Mucosa of descending colon (tissue), 3 donors: ENCODE measurements at regions not wholly inside any gene's neighbourhood (a gene's known extent, or its start where the extent isn't known, plus 50 kb on each side); places are given as distances from the start of the nearest gene placed in this dataset.
"Not testable (repeated sequence)": the region's sequence is repeated elsewhere in the genome, so short reads cannot be mapped to it uniquely, and the experiment has no call there.

Experiments used
- ATAC-seq: fragments of 200-7000 bp; cut with Tn5 transposase; one replicate; pipeline ENCODE4 v1.9.1; 2020; ENCODE audit warnings: mild to moderate bottlenecking, moderate library complexity
- DNase-seq, 3 donors: peaks; one replicate each; pipeline ENCODE4 v3.0.0-alpha.2; 2020
- H3K36me3 ChIP-seq: fragments of 200-600 bp; one replicate; pipeline ENCODE4 v1.8.0; 2021; ENCODE audit warnings: low read depth, mild to moderate bottlenecking
- H3K4me1 ChIP-seq: fragments of 200-600 bp; one replicate; pipeline ENCODE4 v1.8.0; 2021; ENCODE audit warnings: low read depth, mild to moderate bottlenecking
- H3K4me3 ChIP-seq: fragments of 200-600 bp; one replicate; pipeline ENCODE4 v1.8.0; 2021; ENCODE audit warnings: mild to moderate bottlenecking
- H3K9me3 ChIP-seq: fragments of 200-600 bp; one replicate; pipeline ENCODE4 v1.8.0; 2021; ENCODE audit warnings: mild to moderate bottlenecking
- intact Hi-C, 2 donors: fragments of 100-400 bp; cut with DNase I in 1 of 2; cut with micrococcal nuclease in 1 of 2; formaldehyde crosslinking; loops; one replicate each; pipeline versions ENCODE4 v1.11.0 to v1.11.1; 2022; cut with DNase I, micrococcal nuclease
- TF ChIP-seq, protein P1 (sequence below): fragments of 200-600 bp; IDR thresholded peaks from one replicate; pipeline ENCODE4 v1.8.0; 2022; ENCODE audit warnings: antibody characterized with exemption, mild to moderate bottlenecking
- donor health status: DM: no; HTN: no; CAD: no; lungs with moderate emphysema.
- donor health status: DM: no; HTN: no; CAD: no.
- donor health status: DM: no; HTN: yes; CAD: no.

DNA sequence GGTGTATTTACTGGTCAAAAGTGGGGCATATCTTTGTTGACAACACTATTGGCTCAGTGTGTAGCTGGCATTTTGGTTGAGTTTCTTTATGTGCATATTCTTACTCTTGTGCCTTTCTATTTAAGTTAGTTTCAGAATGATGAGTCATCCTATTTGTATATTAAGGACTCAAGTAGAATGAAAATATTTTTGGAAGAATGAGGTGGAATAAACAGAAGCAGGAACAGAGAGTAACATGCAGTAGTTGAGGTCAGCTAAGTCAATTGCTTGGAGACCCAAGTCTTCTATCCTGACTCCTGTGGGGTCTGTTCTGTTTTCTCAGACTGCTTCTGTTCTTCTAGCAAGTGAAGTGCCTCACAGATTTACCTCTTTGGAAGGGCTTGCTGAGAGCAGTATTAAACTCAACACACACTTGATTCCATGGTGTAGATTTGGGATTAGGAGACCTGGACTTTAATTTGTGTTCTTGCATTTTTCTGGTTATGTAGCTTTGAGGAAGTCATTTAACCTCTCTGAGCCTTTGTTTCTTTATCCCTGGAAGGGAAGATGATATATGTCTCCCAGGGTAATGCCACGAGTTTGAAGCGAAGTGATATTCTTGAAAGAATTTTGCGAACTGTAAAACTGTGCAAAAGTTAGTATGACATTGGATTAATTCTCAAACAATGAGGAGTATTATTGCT, 324.3 kb downstream of the QKI start:
- Histone ChIP-seq H3K4me3 (no peak overlapping the region), H3K4me1 (no peaks in the 10 kb centered on the region), H3K36me3 (no peaks in the 10 kb centered on the region), H3K9me3 (no peaks in the 10 kb centered on the region)
- intact Hi-C loops = no loop called here
- no peak for DNase-seq
- ATAC-seq = no peak
- TF ChIP-seq, protein P1, sequence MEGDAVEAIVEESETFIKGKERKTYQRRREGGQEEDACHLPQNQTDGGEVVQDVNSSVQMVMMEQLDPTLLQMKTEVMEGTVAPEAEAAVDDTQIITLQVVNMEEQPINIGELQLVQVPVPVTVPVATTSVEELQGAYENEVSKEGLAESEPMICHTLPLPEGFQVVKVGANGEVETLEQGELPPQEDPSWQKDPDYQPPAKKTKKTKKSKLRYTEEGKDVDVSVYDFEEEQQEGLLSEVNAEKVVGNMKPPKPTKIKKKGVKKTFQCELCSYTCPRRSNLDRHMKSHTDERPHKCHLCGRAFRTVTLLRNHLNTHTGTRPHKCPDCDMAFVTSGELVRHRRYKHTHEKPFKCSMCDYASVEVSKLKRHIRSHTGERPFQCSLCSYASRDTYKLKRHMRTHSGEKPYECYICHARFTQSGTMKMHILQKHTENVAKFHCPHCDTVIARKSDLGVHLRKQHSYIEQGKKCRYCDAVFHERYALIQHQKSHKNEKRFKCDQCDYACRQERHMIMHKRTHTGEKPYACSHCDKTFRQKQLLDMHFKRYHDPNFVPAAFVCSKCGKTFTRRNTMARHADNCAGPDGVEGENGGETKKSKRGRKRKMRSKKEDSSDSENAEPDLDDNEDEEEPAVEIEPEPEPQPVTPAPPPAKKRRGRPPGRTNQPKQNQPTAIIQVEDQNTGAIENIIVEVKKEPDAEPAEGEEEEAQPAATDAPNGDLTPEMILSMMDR = no peak

DNA sequence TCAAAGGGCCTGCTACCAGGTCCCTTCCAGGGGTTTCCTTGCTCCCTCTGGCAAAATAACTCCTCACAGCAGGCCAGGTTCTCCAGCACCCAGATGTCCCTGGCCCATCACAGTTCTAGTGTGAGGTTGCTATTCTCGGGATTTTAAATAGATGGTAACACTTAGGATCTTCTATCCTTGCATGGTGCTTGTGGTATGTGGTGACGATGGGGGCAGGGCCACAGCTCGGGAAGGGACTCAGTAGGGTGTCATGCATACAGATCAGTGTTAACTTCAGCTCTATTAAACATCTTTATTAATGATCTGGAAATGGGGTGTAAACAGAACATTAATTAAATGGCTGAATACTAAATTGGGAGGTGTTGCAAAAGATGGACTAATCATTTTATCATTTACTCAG, 323.8 kb downstream of the QKI start:
- Histone ChIP-seq H3K4me1 (no peaks in the 10 kb centered on the region), H3K4me3 (no peak overlapping the region), H3K36me3 (no peaks in the 10 kb centered on the region), H3K9me3 (no peaks in the 10 kb centered on the region)
- ATAC-seq (no peak), DNase-seq (no peak)
- TF ChIP-seq, protein P1 = no peak
- intact Hi-C loops = no loop called here

- Histone ChIP-seq H3K9me3 (no peaks in the 10 kb centered on the region), H3K4me3 (no peak overlapping the region), H3K36me3 (no peaks in the 10 kb centered on the region), H3K4me1 (no peaks in the 10 kb centered on the region)
- TF ChIP-seq, protein P1 = no peak
- intact Hi-C loops = no loop called here
- ATAC-seq = no peak
- DNase-seq = no peak
Measured at GRCh38 chr6:163735076-163735475, 320.6 kb downstream of the QKI start.

- no peaks in the 10 kb centered on the region for H3K36me3 ChIP-seq
- no peak overlapping the region for H3K4me3 ChIP-seq
- intact Hi-C loops = no loop called here
- ATAC-seq (no peak), DNase-seq (no peak)
- no peaks in the 10 kb centered on the region for H3K9me3 ChIP-seq
- TF ChIP-seq, protein P1 = no peak
- H3K4me1 ChIP-seq = no peaks in the 10 kb centered on the region
Measured at GRCh38 chr6:163733061-163733460, 318.5 kb downstream of the QKI start.

DNA sequence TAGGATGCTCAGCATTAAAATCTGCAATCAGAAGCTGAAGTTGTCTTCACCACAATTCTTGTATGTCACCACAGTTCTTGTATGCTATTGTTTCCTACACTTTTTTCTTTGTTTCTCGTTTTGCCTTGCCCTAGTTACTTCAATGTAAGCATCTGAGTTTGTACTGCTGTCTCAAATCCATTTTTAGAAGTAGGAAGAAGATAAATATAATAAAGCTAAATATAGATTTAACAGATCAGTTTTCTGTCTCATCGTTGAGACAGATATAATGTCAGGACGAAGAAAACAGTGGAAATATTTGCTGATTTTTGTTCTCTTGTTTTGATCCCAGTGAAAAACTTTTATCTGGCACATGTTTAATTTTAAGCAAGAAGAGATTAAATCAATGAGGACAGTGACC, 318.0 kb downstream of the QKI start:
- DNase-seq (no peak), ATAC-seq (no peak)
- no peaks in the 10 kb centered on the region for H3K4me1 ChIP-seq
- H3K36me3 ChIP-seq = no peaks in the 10 kb centered on the region
- intact Hi-C loops = no loop called here
- no peak overlapping the region for H3K4me3 ChIP-seq
- TF ChIP-seq, protein P1 = no peak
- H3K9me3 ChIP-seq = no peaks in the 10 kb centered on the region

DNA sequence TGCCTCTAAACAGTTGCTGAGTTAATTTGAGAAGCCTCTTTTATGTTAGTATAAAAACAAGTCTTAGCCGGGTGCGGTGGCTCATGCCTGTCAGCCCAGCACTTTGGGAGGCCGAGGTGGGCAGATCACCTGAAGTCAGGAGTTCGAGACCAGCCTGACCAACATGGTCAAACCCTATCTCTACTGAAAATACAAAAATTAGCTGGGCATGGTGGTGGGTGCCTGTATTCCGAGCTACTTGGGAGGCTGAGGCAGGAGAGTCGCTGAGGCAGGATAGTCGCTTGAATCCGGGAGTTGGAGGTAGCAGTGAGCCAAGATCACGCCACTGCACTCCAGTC, 317.5 kb downstream of the QKI start:
- ATAC-seq, DNase-seq, H3K9me3 ChIP-seq, H3K4me3 ChIP-seq, H3K4me1 ChIP-seq, intact Hi-C loops, H3K36me3 ChIP-seq: not testable (repeated sequence)
